Colonic mucosa (tissue), 4 donors: ENCODE measurements at regions not wholly inside any gene's neighbourhood (a gene's known extent, or its start where the extent isn't known, plus 50 kb on each side); places are given as distances from the start of the nearest gene placed in this dataset.

Source experiments
- DNase-seq: peaks from one replicate; pipeline ENCODE4 v3.0.0-alpha.2; 2020
- H3K27ac ChIP-seq: fragments of 200-600 bp; one replicate; pipeline ENCODE4 v1.8.0; 2021
- H3K27me3 ChIP-seq: fragments of 200-600 bp; one replicate; pipeline ENCODE4 v1.8.0; 2021
- H3K36me3 ChIP-seq: fragments of 200-600 bp; one replicate; pipeline ENCODE4 v1.8.0; 2021
- H3K4me1 ChIP-seq: fragments of 200-600 bp; one replicate; pipeline ENCODE4 v1.8.0; 2021; ENCODE audit warnings: mild to moderate bottlenecking
- H3K4me3 ChIP-seq: fragments of 200-600 bp; one replicate; pipeline ENCODE4 v1.8.0; 2021
- H3K9ac ChIP-seq, 2 donors: one replicate each; pipeline ENCODE4 v1.7.0; 2013; ENCODE audit warnings: control low read depth in 2 of 2, low read depth in 2 of 2, low read length in 2 of 2
- H3K9me3 ChIP-seq: fragments of 200-600 bp; one replicate; pipeline ENCODE4 v1.8.0; 2021
- intact Hi-C: fragments of 100-400 bp; cut with DNase I; formaldehyde crosslinking; loops from one replicate; pipeline ENCODE4 v1.14.1; 2022
- TF ChIP-seq, protein P1 (sequence below): fragments of 200-600 bp; IDR thresholded peaks from one replicate; pipeline ENCODE4 v1.8.0; 2022; ENCODE audit warnings: antibody characterized with exemption, mild to moderate bottlenecking
- donor health status: healthy.
- donor health status: DM: no; HTN: no; CAD: no.
- donor health status: DM: no; HTN: no; CAD: no.

DNA sequence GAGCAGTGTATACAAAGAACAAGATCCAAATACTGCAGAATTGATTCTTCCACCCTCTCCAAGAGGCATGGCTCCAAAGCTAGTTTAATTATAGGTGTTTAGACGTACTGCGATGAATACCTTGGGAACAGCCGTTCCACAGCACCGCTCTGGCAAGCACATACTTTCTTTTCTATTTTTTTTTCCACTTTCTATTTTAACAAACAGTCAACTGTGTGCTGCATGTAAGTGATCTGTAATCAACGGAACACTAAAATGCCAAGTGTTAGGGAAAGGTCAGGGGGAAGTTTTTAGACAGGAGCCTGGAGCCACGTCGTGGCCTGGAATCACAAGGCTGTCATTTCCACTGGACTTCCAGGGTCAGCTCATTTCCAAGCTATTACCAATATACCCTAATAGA is 486.4 kb upstream of the DAB1 start:
- intact Hi-C loops: no loop called here
- H3K36me3 ChIP-seq: no peaks in the 10 kb centered on the region
- no peaks in the 10 kb centered on the region for H3K4me1 ChIP-seq
- DNase-seq: no peak
- TF ChIP-seq, protein P1, sequence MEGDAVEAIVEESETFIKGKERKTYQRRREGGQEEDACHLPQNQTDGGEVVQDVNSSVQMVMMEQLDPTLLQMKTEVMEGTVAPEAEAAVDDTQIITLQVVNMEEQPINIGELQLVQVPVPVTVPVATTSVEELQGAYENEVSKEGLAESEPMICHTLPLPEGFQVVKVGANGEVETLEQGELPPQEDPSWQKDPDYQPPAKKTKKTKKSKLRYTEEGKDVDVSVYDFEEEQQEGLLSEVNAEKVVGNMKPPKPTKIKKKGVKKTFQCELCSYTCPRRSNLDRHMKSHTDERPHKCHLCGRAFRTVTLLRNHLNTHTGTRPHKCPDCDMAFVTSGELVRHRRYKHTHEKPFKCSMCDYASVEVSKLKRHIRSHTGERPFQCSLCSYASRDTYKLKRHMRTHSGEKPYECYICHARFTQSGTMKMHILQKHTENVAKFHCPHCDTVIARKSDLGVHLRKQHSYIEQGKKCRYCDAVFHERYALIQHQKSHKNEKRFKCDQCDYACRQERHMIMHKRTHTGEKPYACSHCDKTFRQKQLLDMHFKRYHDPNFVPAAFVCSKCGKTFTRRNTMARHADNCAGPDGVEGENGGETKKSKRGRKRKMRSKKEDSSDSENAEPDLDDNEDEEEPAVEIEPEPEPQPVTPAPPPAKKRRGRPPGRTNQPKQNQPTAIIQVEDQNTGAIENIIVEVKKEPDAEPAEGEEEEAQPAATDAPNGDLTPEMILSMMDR: no peak
- H3K27me3 ChIP-seq: no peaks in the 10 kb centered on the region
- no peak overlapping the region for H3K27ac ChIP-seq
- H3K4me3 ChIP-seq: no peak overlapping the region
- H3K9ac ChIP-seq: no peak overlapping the region
- H3K9me3 ChIP-seq: no peaks in the 10 kb centered on the region

GRCh38 chr1:57908147-57908890 is 484.5 kb upstream of the DAB1 start:
- no peaks in the 10 kb centered on the region for H3K4me1 ChIP-seq
- H3K4me3 ChIP-seq: no peak overlapping the region
- intact Hi-C loops: no loop called here
- H3K27ac ChIP-seq: no peak overlapping the region
- no peaks in the 10 kb centered on the region for H3K27me3 ChIP-seq
- H3K36me3 ChIP-seq: no peaks in the 10 kb centered on the region
- TF ChIP-seq, protein P1: no peak
- H3K9me3 ChIP-seq: no peaks in the 10 kb centered on the region
- no peak for DNase-seq
- H3K9ac ChIP-seq: no peak overlapping the region

- DNase-seq: no peak
- intact Hi-C loops: no loop called here
- TF ChIP-seq, protein P1: no peak
- Histone ChIP-seq H3K9me3 (no peaks in the 10 kb centered on the region), H3K27ac (no peak overlapping the region), H3K9ac (no peak overlapping the region), H3K4me3 (no peak overlapping the region), H3K27me3 (no peaks in the 10 kb centered on the region), H3K4me1 (no peaks in the 10 kb centered on the region), H3K36me3 (no peaks in the 10 kb centered on the region)
Measured at GRCh38 chr1:57901208-57901919, 477.5 kb upstream of the DAB1 start.

DNA sequence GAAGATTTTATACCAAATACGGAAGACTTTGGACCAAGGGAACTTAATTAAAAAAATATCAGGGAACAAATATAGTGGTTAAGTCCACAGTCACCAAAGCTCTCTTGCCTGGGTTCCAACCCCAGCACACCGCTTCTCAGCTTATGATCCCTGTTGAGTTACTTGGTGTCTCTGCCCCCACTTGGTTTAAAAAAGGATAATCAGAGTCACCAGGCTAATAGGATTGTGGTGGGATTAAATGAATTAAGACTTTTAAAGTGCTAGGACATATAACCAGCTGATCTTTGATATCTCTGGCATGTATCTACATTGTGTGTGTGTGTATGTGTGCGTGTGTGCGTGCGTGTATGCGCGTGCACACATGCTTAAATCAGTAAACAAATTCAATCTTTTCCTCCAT is 474.7 kb upstream of the DAB1 start:
- Histone ChIP-seq H3K9me3 (no peaks in the 10 kb centered on the region), H3K36me3 (no peaks in the 10 kb centered on the region), H3K27ac (no peak overlapping the region), H3K4me1 (no peaks in the 10 kb centered on the region), H3K4me3 (no peak overlapping the region), H3K9ac (no peak overlapping the region), H3K27me3 (no peaks in the 10 kb centered on the region)
- TF ChIP-seq, protein P1: no peak
- intact Hi-C loops: no loop called here
- no peak for DNase-seq

GRCh38 chr1:57897581-57897980 is 473.7 kb upstream of the DAB1 start:
- Histone ChIP-seq H3K27me3 (no peaks in the 10 kb centered on the region), H3K4me3 (no peak overlapping the region), H3K27ac (no peak overlapping the region), H3K36me3 (no peaks in the 10 kb centered on the region), H3K9me3 (no peaks in the 10 kb centered on the region), H3K9ac (no peak overlapping the region), H3K4me1 (no peaks in the 10 kb centered on the region)
- intact Hi-C loops: no loop called here
- DNase-seq: no peak
- TF ChIP-seq, protein P1: no peak
